T-helper 1 cell (primary cell): ENCODE measurements at regions not wholly inside any gene's neighbourhood (a gene's known extent, or its start where the extent isn't known, plus 50 kb on each side); places are given as distances from the start of the nearest gene placed in this dataset.

ENCODE experiments used
- DNase-seq, 5 donors: peaks; one replicate each; pipeline ENCODE4 v3.0.0-alpha.2; 2012 to 2020

DNA sequence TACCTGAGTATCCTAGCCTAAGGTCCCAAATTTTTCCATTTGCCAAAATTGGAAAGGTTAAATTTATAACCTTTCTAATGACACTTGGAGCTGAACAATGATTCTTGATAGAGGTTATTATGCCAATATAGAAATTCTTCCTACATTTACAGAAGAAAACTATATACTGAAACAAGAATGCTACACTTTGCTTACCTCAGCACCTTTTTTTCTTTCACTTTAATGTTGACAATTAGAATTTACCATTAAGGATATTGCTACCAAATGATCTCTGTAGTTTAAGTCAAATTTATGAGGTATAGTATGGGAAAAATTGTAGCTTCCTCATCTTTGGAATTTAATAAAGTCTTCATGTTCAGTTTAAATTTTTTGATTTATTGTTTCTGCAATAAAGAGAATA is 577.0 kb downstream of the NR4A2 start:
- no peak for DNase-seq

- DNase-seq: no peak
Observed at GRCh38 chr2:155748131-155748530, 584.4 kb downstream of the NR4A2 start.

DNA sequence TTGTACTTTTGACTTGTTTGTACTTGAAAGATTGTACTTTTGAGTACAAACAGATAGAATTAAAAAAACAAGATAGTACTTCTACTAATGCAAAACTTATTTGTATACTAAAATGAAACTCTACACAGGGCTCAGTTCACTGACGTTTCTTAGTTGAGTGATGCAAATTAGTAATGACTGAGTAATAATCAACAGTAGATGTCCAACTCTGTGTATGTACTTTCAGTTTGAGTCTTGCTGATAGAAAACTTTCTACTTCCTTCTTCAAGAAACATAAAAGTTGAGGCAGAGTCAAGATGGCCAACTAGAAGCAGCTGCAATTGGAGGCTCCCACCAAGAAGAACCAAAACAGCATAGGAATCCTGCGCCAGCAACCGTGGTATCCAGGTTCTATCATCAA is 585.0 kb downstream of the NR4A2 start:
- no peak for DNase-seq

GRCh38 chr2:155733091-155733853 is 599.2 kb downstream of the NR4A2 start:
- no peak for DNase-seq

DNA sequence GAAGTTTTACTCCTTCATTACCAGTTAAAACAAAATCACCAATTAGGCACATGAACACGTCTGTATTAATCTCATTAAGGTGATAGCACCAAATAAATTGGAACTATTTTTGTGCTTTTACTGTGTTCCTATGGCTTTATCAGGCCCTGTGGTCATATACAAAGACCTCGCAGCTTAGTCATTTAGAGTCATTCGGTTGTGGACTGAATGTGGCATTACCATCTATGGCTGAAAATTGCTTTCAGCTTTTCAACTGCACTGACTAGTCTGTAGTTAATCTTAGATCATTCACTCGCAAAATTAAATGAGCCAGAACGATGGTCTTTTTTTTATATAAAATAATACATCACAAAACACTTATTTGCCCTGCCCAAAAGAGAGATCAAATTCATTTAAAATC is 601.7 kb downstream of the NR4A2 start:
- DNase-seq: no peak

DNA sequence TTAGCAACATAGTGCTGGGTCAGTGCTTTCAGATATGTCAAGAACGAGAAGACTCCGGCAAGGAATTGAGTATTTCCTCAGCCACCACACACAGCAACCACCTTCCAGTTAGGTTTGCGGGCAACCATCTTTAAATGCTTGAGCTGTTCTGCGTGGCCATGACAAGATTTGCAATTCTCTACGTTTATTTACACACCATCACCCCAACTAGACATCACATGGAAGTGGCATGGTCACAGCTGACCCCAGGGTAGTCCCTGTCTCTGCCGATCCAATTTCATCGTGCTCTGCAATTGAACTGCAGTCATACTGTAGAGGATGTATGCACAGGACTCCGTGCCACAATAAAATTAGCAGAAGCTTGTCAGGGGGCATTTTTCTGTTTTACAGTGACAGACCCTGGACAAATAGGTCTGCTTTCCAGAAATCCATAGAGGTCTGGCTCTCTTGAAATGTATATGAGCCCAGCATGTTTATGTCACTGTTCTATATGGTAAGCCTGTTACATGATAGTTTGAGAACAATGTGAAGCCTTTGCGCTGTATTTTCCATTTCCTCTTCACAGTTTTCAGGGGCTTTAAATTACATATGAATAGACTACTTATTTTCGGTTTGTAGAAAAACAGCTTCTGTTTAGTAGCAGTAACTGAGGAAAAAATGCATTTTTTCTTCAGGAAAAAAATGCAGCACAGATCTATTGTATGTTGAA is 605.2 kb downstream of the NR4A2 start:
- DNase-seq: no peak

GRCh38 chr2:155722290-155722689 is 610.2 kb downstream of the NR4A2 start:
- no peak for DNase-seq

DNA sequence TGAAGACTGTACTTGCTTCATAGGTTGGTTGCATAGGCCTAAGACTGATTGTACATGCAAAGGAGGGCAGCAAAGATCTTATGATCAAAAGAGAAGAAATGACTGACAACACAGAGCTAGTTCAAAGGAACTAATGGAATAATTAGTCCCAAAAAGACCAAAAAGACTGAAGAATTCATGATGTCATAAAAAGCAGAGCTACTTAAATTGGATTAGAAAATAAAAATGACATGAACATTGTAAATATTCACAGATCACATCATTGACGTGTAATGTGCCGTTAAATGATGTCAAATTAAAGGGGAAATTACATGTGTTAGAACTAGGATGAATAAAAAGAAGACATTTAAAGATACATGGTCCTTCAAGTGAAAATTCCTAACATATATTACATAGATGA is 616.8 kb downstream of the NR4A2 start:
- no peak for DNase-seq

GRCh38 chr2:155714983-155715382 is 617.5 kb downstream of the NR4A2 start:
- no peak for DNase-seq

- DNase-seq: no peak
Observed at GRCh38 chr2:155708071-155708470, 624.5 kb downstream of the NR4A2 start.

DNA sequence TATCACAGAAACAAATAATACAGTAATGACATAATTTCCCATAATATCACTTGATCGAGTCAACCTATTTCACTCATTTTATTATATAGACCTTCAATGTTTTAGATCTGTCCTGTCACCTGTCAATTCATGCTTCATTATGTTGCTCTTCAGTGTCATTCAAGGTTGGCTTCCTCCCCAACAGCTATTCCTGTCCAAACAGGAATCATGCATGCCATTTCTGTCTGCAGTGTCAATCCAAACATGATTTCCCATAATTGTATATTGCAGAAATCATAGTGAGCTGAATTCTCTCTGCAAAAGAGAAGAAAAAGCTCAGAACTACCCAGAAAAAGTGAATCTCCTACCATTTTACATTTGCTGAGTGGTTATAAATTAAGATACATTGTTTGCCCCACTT is 628.6 kb downstream of the NR4A2 start:
- DNase-seq: no peak

DNA sequence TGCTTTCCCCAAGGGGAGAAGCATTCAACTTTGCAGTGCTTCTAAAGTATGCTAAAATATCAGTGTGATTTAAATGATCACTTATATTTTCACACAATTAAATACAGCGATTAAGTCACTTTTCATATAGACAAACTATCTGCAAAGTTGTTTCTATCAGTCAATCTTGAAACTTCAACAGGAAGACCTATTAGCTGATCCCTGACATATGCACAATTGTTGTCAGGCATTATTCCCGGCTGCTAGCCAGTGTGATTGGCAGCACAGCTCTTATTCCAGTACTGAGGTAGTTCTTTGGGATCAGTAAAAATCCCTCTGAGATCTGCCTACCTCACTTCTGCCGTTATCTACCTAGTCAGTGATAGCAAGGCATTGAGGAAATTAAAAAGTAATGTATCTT is 629.5 kb downstream of the NR4A2 start:
- DNase-seq: no peak

GRCh38 chr2:155701721-155702120 is 630.8 kb downstream of the NR4A2 start:
- no peak for DNase-seq

DNA sequence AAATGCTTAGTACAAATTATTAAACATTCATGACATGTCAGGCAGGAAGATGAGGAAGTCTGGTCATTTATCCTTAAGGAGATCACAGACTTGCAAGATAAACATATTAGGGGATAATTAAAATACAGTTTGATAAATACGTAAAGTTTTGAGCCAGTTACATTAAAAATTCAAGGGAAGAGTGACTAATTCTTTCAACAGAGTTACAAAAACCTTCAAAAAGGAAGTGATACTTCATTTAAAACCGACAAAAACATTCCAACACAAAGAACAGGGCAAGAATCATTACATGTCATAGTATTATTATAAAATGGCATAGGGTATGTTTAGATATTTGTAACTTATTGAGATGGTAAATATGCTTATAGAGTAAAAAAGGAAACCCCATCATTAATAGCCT is 636.0 kb downstream of the NR4A2 start:
- DNase-seq: no peak

- no peak for DNase-seq
Observed at GRCh38 chr2:155695505-155695904, 637.0 kb downstream of the NR4A2 start.

DNA sequence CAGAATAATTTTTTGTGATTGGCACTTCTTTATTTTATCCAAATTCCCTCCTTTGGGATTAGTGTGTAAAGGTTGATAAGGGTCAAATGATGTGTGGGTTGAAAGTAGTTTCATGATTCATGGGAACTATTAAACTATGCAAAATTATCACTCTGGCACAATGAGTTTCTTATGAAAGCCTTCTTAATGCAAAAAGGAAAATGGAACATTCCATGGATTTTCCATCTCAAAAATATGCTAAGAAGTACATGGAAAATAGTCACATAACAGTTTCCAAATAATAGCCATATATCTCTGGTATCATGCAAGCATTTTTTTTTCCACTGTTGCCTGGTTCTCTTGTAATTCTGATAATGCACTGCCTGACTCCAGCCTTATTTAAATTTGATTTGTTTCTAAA is 639.7 kb downstream of the NR4A2 start:
- no peak for DNase-seq

DNA sequence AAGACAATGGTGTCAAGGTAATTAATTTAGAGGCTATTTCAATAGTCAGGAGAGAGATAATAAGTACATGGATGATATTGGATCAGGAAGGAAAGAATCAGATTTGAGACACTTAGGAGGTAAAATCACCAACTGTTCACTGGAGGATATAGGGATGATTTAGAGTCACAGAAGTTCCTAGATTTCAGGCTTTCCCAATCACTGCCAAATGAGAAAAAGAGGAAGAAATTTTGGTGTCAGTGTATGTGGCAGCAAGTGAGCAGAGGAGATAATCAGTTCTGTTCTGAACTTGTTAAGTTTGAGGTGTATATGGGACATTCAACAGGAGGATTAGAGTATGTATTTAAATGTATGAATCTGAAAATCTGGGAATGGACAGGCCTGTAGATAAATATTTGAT is 640.4 kb downstream of the NR4A2 start:
- no peak for DNase-seq

DNA sequence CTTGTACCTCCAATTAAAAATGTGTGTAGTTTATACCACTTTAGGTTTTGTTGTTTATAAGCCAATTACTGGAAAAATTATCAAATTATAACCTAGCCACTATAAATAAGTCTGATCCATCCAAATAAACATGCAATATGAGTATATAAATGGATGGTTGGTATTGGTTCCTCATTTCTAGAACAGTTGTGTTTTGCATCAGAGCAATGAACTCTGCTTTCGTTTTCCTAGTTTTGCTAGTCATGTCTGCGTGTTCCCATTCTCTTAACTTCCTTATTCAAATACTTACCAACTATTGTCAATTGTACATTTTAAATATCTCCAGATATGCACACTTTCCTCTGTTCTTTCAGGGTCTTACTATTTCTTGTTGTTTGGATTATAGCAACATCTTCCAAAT is 641.7 kb downstream of the NR4A2 start:
- DNase-seq: no peak

DNA sequence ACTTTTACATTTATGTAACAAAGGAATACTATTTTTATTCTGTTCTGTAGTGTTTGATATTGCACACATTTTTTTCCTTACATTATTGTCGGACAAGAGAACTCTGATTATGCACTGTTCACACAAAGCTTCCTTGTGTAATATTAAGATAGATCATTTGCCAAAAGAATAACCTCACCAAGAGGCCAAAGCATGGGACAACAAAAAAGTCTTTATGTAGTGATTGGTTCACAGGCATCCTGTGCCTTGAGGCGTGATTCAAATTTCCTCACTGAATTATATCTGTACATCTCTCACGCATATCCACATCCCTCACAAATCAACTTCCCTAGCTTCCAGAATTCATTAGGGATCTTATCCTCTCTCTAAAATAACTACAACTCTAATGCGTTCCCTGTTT is 642.7 kb downstream of the NR4A2 start:
- no peak for DNase-seq

- no peak for DNase-seq
Observed at GRCh38 chr2:155687181-155687580, 645.3 kb downstream of the NR4A2 start.

DNA sequence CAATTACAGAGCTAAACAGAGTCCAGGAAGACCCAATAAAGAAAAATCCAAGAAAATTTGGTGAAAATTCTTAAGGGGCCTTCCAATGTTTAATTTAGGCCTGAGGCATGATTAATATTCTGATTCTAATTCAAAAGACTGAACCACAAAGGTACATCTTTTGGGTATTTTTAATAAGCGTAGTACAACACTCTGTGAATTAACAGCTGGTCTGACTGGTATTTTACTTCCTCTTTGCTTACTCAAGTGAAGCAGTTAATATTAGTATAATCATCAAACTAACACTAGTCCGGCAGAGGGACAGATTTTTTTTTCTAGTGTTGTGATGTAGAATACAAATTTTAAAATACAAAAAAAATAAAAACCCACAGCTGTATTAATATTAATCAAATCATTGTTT is 652.9 kb downstream of the NR4A2 start:
- no peak for DNase-seq

- no peak for DNase-seq
Observed at GRCh38 chr2:155675920-155676319, 656.6 kb downstream of the NR4A2 start.

- DNase-seq: no peak
Observed at GRCh38 chr2:155665704-155666103, 666.8 kb downstream of the NR4A2 start.

DNA sequence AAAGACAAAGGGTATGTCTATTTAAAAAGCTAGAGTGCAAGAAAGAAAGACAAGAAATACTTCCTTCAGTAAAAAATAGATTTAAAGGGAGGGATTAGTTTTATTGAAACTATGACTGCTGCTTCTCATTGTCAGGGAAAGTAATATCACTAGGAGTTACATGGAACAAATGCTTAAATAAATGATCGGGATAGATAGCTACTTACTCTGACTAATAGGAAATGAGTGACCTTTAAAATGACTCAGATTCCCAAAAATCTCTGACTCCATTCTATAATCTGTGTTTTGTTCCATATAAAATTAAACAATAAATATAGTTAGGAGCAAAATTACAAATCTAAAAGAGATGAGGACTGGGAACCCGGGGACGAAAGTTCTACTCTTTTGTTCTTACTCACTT is 669.3 kb downstream of the NR4A2 start:
- no peak for DNase-seq

- no peak for DNase-seq
Observed at GRCh38 chr2:155662224-155662623, 670.3 kb downstream of the NR4A2 start.
